Ovary (tissue), 3 donors: ENCODE measurements at regions not wholly inside any gene's neighbourhood (a gene's known extent, or its start where the extent isn't known, plus 50 kb on each side); places are given as distances from the start of the nearest gene placed in this dataset.

Experiments
- CTCF ChIP-seq, 3 donors: fragments of 450-650 bp in 2 of 3; fragments of 200-600 bp in 1 of 3; IDR thresholded peaks; one replicate each; pipeline versions ENCODE4 v1.5.1 to v1.8.0; 2016 to 2022; ENCODE audit warnings: antibody characterized with exemption in 3 of 3, mild to moderate bottlenecking in 1 of 3
- POLR2A ChIP-seq: fragments of 450-650 bp; IDR thresholded peaks from one replicate; pipeline ENCODE4 v1.6.1; 2017; ENCODE audit warnings: antibody characterized with exemption, mild to moderate bottlenecking, moderate library complexity
- donor health status: DM: no; HTN: no; CAD: no.

GRCh38 chr9:129370770-129371169 lies 192.7 kb upstream of the IER5L start:
- no peak for TF ChIP-seq CTCF (IDR thresholded peaks at IDR 0.05)
- TF ChIP-seq POLR2A: no peak
